GM13976 (cell line): ENCODE measurements at regions not wholly inside any gene's neighbourhood (a gene's known extent, or its start where the extent isn't known, plus 50 kb on each side); places are given as distances from the start of the nearest gene placed in this dataset.

Experiments
- DNase-seq: peaks from one replicate; pipeline ENCODE4 v3.0.0; 2012; ENCODE audit warnings: low spot score
- CTCF ChIP-seq: IDR thresholded peaks from 2 replicates; pipeline ENCODE4 v1.5.1; 2012; ENCODE audit warnings: borderline replicate concordance, mild to moderate bottlenecking; ENCODE audit not compliant: insufficient read depth; ENCODE audit errors: extremely low read depth, missing control alignments, control extremely low read depth
- in situ Hi-C: fragments of 300-500 bp; cut with MboI; formaldehyde crosslinking; loops from one replicate; pipeline ENCODE4 v1.12.0; 2022; ENCODE audit warnings: low sequenced_read_pairs, mixed read lengths, inconsistent platforms; ENCODE audit not compliant: unreplicated experiment

DNA sequence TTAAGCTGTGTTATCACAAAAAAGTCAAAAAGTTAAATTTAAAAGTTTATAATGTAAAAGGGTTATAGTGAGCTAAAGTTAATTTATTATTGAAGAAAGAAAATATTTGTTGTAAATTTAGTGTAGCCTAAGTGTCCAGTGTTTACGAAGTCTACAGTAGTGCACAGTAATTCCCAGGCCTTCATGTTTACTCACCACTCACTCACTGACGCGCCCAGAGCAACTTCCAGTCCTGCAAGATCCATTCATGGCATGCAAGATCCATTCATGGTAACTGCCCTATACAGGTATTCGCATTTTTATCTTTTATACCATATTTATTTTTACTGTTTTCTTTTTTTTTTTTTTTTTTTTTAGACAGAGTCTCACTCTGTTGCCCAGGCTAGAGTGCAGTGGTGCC, 69.5 kb downstream of the TPRA1 start:
- in situ Hi-C loops, result no loop called here
- no peak for TF ChIP-seq CTCF
- DNase-seq, result no peak

GRCh38 chr3:127518456-127519081, 72.0 kb downstream of the TPRA1 start:
- in situ Hi-C loops, result no loop called here
- TF ChIP-seq CTCF, result no peak
- no peak for DNase-seq

GRCh38 chr3:127512256-127512655, 78.3 kb downstream of the TPRA1 start:
- DNase-seq, result no peak
- no peak for TF ChIP-seq CTCF
- in situ Hi-C loops, result no loop called here

DNA sequence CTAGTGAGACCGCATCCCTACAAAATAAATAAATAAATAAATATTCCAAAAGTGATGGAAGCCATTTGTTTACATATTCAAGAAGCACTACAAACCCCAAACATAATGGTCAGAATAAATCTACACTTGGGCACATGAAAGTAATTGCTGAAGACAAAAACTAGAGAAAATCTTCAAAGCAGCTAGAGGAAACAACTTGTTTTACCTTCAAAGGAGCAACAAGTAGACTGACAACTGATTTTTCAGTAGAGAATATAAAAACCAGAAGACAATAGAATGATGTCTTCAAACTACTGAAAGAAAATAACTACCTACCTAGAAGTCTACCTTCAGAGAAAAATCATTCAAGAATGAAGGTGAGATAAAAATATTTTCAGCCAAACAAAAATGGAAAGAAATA, 89.4 kb downstream of the TPRA1 start:
- in situ Hi-C loops, result no loop called here
- no peak for DNase-seq
- TF ChIP-seq CTCF, result no peak

DNA sequence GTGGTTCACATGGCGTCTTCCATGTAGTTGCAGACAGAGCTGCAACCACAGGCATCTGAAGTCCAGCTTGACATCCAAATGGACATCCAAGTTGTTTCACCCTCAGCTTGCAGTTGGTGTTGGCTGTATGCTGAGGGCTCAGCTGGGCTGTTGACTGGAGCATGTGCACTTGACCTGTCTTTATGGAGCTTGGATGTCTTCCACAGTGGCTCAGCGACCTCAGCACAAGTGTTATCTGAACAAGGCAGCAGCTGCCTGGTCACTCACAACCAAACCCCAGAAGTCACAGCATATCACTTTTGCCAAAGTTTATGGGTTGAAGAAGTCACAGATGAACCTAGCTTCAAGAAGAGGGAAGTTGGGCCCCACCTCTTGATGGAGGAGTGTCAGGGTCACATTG, 92.9 kb downstream of the TPRA1 start:
- DNase-seq, result no peak
- no peak for TF ChIP-seq CTCF
- in situ Hi-C loops, result no loop called here

GRCh38 chr3:127497166-127497565, 93.4 kb downstream of the TPRA1 start:
- in situ Hi-C loops, result no loop called here
- no peak for TF ChIP-seq CTCF

More at GRCh38 chr3:127497166-127497565, 93.4 kb downstream of the TPRA1 start:
- DNase-seq, result no peak
